SK-N-SH treated with all-trans-retinoic acid at 6 μM for 48 hours (cell line): ENCODE measurements at regions not wholly inside any gene's neighbourhood (a gene's known extent, or its start where the extent isn't known, plus 50 kb on each side); places are given as distances from the start of the nearest gene placed in this dataset.

Experiments
- CSDC2 ChIP-seq: fragments of 250-450 bp; sonication (Bioruptor Pico); IDR thresholded peaks from 2 replicates; pipeline ENCODE4 v1.5.0; 2020; ENCODE audit warnings: mild to moderate bottlenecking, moderate library complexity
- ESRRG ChIP-seq: fragments of 250-450 bp; sonication (Bioruptor Pico); IDR thresholded peaks from 2 replicates; pipeline ENCODE4 v1.6.1; 2021; ENCODE audit warnings: mild to moderate bottlenecking
- POU6F1 ChIP-seq: fragments of 250-450 bp; sonication (Bioruptor Pico); IDR thresholded peaks from 2 replicates; pipeline ENCODE4 v1.8.0; 2021; ENCODE audit warnings: low read depth, mild to moderate bottlenecking, moderate library complexity, borderline replicate concordance
- ZFP3 ChIP-seq: fragments of 250-450 bp; sonication (Bioruptor Pico); IDR thresholded peaks from 2 replicates; pipeline ENCODE4 v1.5.0; 2020; ENCODE audit warnings: mild to moderate bottlenecking, moderate library complexity

DNA sequence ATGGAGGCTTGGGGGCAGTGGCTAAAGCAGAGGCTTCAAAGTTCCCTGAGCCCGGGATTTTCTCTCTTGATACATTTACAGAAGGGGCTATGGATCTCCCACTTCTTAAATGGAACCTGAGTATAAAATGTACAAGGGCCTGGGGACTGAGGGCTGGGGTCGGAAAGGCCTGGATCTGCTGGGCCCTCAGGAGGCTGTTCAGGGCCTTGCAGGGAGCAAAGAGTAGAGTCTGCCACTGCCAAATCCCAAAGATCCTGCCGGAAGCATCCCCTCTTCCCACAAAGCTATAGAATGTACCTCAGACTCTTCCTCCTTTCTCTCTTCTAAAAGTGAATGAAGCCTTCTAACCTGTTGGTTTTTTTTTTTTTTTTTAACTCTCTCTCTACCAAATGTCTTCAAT lies 59.8 kb upstream of the ARHGEF3 start:
- no peak for TF ChIP-seq CSDC2 (CRISPR knock-in tag)
- no peak for TF ChIP-seq ESRRG (CRISPR knock-in tag)
- TF ChIP-seq POU6F1 (CRISPR knock-in tag) = no peak
- TF ChIP-seq ZFP3 = no peak
